Kidney epithelial cell (primary cell): ENCODE measurements at regions not wholly inside any gene's neighbourhood (a gene's known extent, or its start where the extent isn't known, plus 50 kb on each side); places are given as distances from the start of the nearest gene placed in this dataset.

Source experiments
- DNase-seq: peaks from one replicate; pipeline ENCODE4 v3.0.0-alpha.2; 2010; ENCODE audit warnings: low read depth
- H3K27me3 ChIP-seq: 2 replicates; pipeline ENCODE4 v1.6.0; 2011; ENCODE audit warnings: low read length; ENCODE audit not compliant: control insufficient read depth, insufficient read depth
- H3K36me3 ChIP-seq: 2 replicates; pipeline ENCODE4 v1.5.1; 2011; ENCODE audit warnings: low read length; ENCODE audit not compliant: control insufficient read depth, insufficient read depth
- H3K4me3 ChIP-seq: 2 replicates; pipeline ENCODE4 v1.5.1; 2011; ENCODE audit warnings: low read depth, mild to moderate bottlenecking, control low read depth, low read length
- TF ChIP-seq, protein P1 (sequence below): IDR thresholded peaks from 2 replicates; pipeline ENCODE4 v1.5.1; 2011; ENCODE audit warnings: mild to moderate bottlenecking, moderate library complexity, low read length, control low read depth, inconsistent platforms; ENCODE audit not compliant: insufficient read depth, poor library complexity, severe bottlenecking

DNA sequence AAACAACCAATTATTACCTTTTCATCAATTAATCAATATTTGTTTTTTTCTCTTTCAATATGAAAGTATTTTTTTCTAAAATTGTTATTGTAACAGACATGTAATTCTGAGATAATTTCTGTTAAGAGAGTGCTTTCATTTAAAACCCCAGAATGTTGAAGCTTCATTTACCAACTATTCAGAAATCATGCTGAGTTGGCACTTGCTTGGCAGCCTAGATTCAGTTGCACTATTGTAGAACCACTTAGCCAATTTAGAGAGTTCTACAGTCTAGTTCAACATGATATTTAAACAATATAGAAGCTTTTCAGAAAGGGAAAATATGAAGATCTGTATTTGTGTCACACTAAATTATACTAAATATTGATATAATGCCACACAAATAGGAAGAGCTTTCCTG is 56.1 kb upstream of the NKAIN2 start:
- Histone ChIP-seq H3K36me3 (no peaks in the 10 kb centered on the region), H3K4me3 (no peak overlapping the region), H3K27me3 (no peaks in the 10 kb centered on the region)
- no peak for DNase-seq
- TF ChIP-seq, protein P1, sequence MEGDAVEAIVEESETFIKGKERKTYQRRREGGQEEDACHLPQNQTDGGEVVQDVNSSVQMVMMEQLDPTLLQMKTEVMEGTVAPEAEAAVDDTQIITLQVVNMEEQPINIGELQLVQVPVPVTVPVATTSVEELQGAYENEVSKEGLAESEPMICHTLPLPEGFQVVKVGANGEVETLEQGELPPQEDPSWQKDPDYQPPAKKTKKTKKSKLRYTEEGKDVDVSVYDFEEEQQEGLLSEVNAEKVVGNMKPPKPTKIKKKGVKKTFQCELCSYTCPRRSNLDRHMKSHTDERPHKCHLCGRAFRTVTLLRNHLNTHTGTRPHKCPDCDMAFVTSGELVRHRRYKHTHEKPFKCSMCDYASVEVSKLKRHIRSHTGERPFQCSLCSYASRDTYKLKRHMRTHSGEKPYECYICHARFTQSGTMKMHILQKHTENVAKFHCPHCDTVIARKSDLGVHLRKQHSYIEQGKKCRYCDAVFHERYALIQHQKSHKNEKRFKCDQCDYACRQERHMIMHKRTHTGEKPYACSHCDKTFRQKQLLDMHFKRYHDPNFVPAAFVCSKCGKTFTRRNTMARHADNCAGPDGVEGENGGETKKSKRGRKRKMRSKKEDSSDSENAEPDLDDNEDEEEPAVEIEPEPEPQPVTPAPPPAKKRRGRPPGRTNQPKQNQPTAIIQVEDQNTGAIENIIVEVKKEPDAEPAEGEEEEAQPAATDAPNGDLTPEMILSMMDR, result no peak

DNA sequence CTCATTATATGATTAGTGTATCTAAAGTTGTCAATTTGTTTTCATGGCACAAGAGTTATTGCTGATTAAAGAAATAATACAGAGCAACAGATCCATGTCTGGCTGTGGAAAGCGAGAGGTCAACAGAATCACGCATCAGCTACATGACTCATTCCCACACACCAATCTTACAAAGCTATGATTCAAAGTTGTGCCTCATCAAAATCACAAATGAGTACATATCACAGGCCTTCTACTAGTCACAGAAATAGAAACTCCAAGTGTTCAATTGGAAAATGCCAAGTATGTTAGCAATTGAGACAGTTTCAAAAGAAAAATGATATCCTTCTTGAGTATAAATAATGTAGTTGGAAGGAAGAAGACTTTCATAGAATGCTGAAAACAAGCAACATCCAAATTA is 57.8 kb upstream of the NKAIN2 start:
- DNase-seq, result peak; percentile 32
- TF ChIP-seq, protein P1, result no peak
- H3K27me3 ChIP-seq, result no peaks in the 10 kb centered on the region
- no peaks in the 10 kb centered on the region for H3K36me3 ChIP-seq
- no peak overlapping the region for H3K4me3 ChIP-seq

DNA sequence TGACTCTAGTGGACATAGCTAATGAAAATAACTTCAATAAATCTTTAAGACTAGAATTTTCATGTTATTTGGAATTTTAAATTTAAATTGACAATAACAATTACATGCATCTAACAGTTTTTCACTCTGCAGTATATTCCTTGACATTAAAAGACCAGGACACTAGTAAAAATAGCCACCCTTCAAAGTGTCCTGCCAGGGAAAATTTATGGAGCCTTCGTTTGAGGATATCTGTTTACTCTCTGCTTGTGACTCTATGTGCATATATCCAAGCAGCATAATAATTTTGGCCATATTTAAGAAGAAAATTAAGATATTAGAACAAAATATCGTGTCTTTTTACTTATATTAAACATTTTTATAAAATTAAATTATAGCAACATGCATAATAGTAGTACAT is 58.8 kb upstream of the NKAIN2 start:
- DNase-seq, result no peak
- Histone ChIP-seq H3K4me3 (no peak overlapping the region), H3K27me3 (no peaks in the 10 kb centered on the region), H3K36me3 (no peaks in the 10 kb centered on the region)
- TF ChIP-seq, protein P1, result no peak

DNA sequence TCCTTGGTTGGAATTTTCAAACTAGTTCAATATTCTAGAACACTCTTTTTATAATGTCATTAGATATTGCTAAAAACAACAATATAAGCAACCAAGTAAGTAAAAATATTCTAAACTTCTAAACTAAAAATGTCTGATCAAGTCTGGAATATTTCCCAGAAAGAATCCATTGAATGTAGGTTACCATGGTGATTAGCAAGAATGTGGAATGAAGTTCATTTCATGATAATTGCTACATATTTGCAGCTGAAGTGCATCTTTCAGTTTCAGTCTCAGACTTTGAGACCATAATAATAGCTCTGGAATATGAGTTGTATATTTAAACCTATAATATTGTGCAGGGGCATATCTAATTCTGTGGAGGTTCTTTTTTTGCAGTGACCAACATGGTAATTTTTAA is 61.0 kb upstream of the NKAIN2 start:
- Histone ChIP-seq H3K4me3 (no peak overlapping the region), H3K36me3 (no peaks in the 10 kb centered on the region), H3K27me3 (no peaks in the 10 kb centered on the region)
- TF ChIP-seq, protein P1, result no peak
- DNase-seq, result no peak

DNA sequence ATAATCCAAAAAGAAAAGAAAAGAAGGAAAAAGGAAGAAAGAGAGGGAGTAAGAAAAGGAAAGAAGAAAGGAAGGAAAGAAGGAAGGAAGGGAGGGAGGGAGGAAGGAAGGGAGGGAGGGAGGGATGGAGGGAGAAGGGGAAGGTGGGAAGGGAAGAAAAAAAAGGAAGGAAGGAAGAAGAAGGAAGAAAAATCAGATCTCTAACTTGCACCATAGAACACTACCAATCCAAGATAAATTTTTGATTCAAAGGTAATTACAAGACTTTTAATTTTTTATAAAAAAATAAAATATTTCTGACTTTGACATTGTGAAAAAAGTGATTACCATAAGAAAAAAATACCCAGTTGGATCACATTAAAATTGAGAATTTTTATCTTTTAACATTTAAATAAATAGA is 70.5 kb upstream of the NKAIN2 start:
- H3K4me3 ChIP-seq, result no peak overlapping the region
- TF ChIP-seq, protein P1, result no peak

DNA sequence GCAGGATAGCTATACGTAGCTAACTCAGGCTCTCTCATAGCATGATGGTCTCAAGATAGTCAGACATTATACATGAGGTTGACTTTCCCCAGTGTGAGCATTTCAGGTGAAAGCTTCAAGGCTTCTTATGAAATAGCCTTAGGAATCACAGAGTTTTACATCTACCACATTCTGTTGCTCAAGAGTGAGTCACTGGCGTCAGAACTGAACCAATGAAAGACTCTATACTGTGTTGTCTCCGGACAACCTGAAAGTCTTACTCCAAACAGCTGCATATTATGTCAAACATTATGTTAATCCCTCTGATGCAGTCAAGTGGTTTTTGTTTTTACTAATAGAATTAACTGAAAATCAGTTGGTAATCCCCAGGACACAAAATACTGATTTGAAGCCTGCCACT is 79.8 kb upstream of the TRDN start:
- H3K36me3 ChIP-seq, result no peaks in the 10 kb centered on the region
- DNase-seq, result no peak
- H3K4me3 ChIP-seq, result no peak overlapping the region
- TF ChIP-seq, protein P1, result no peak
- no peaks in the 10 kb centered on the region for H3K27me3 ChIP-seq

More for the DNA sequence above, 70.5 kb upstream of the NKAIN2 start:
- DNase-seq, result no peak
- Histone ChIP-seq H3K36me3 (no peaks in the 10 kb centered on the region), H3K27me3 (no peaks in the 10 kb centered on the region)
